K562 (cell line): ENCODE measurements at regions not wholly inside any gene's neighbourhood (a gene's known extent, or its start where the extent isn't known, plus 50 kb on each side); places are given as distances from the start of the nearest gene placed in this dataset.

Experiments used
- AFF1 ChIP-seq, 2 experiments: fragments of 450-650 bp; IDR thresholded peaks; 2 replicates each; pipeline ENCODE4 v1.6.1; 2018; ENCODE audit warnings: mild to moderate bottlenecking in 2 of 2, low read depth in 1 of 2; ENCODE audit not compliant: partially characterized antibody in 2 of 2
- CHD7 ChIP-seq: fragments of 200-600 bp; sonication (generic); IDR thresholded peaks from one replicate; pipeline ENCODE4 v1.6.1; 2012; ENCODE audit warnings: mild to moderate bottlenecking, low read depth, low read length, inconsistent platforms
- RBM39 ChIP-seq: fragments of 200-400 bp; formaldehyde crosslinking; optimal IDR thresholded peaks from 2 replicates; pipeline ENCODE3; 2018; ENCODE audit warnings: low read depth, low read length
- SAP30 ChIP-seq: fragments of 200-600 bp; sonication (generic); IDR thresholded peaks from 2 replicates; pipeline ENCODE4 v1.6.1; 2012; ENCODE audit warnings: borderline replicate concordance, low read depth, mild to moderate bottlenecking, moderate library complexity, low read length, control low read depth, inconsistent platforms; ENCODE audit not compliant: insufficient read depth, poor library complexity, severe bottlenecking

GRCh38 chr6:98576791-98577190 is 257.6 kb upstream of the POU3F2 start (continued):
- TF ChIP-seq CHD7 (no peak), AFF1 (IDR thresholded peaks at IDR 0.05; ENCODE audit: low read depth in 1 of 2, partially characterized antibody in 2 of 2) (no peak), RBM39 (no peak), SAP30 (no peak)
